A549 (cell line): ENCODE measurements at regions not wholly inside any gene's neighbourhood (a gene's known extent, or its start where the extent isn't known, plus 50 kb on each side); places are given as distances from the start of the nearest gene placed in this dataset.

ENCODE experiments used
- ATAC-seq, 2 experiments: fragments of 200-7000 bp in 1 of 2; fragments of >200 bp in 1 of 2; cut with Nextera tagmentation in 1 of 2; cut with Tn5 transposase in 1 of 2; 3 replicates each; pipeline versions ENCODE4 v1.8.0 to v1.9.1; 2018 to 2020; ENCODE audit warnings: mild to moderate bottlenecking in 1 of 2, moderate library complexity in 1 of 2
- CTCF ChIA-PET: fragments of 300-600 bp; sonication (Branson Sonifier 250); formaldehyde crosslinking; extraction: SDS; loops from one replicate; lab custom pipeline; 2021; ENCODE audit warnings: antibody characterized with exemption, inconsistent platforms; lab: Yijun Ruan, JAX
- POLR2A ChIA-PET: fragments of 350-600 bp; formaldehyde crosslinking; extraction: SDS; loops from one replicate; lab custom pipeline; 2021; ENCODE audit warnings: antibody characterized with exemption, inconsistent platforms; lab: Yijun Ruan, JAX
- DNase-seq, 2 experiments: peaks; one replicate each; pipeline versions ENCODE4 v3.0.0 to v3.0.0-alpha.2; 2011 to 2016; ENCODE audit warnings: low read depth in 1 of 2, low spot score in 1 of 2
- FAIRE-seq: peaks from 2 replicates; lab custom pipeline; 2011; peaks lifted over from hg19 to GRCh38; lab: Jason Lieb, UNC
- H3K27ac ChIP-seq, 2 experiments: fragments of >200 bp; sonication (Bioruptor Twin); formaldehyde crosslinking; 3 replicates each; pipeline ENCODE4 v1.5.1; 2016 to 2017
- H3K4me1 ChIP-seq: fragments of >200 bp; sonication (Bioruptor Twin); formaldehyde crosslinking; 3 replicates; pipeline ENCODE4 v1.6.1; 2016
- H3K4me2 ChIP-seq: fragments of >200 bp; sonication (Bioruptor Twin); formaldehyde crosslinking; 3 replicates; pipeline ENCODE4 v1.6.1; 2016
- H3K4me3 ChIP-seq: fragments of >200 bp; sonication (Bioruptor Twin); formaldehyde crosslinking; 3 replicates; pipeline ENCODE4 v1.5.1; 2016
- H3K9me3 ChIP-seq: fragments of >200 bp; sonication (Bioruptor Twin); formaldehyde crosslinking; 3 replicates; pipeline ENCODE4 v1.6.1; 2016
- CBX8 ChIP-seq: fragments of 200-600 bp; sonication (generic); IDR thresholded peaks from 2 replicates; pipeline ENCODE4 v1.6.1; 2016
- CEBPB ChIP-seq, 2 experiments: fragments of >200 bp in 1 of 2; sonication (Bioruptor Twin) in 1 of 2; formaldehyde crosslinking in 1 of 2; IDR thresholded peaks; 2 replicates each; pipeline ENCODE4 v1.6.1; 2012 to 2016
- CHD4 ChIP-seq: fragments of 200-600 bp; sonication (generic); IDR thresholded peaks from 2 replicates; pipeline ENCODE4 v1.6.1; 2016; ENCODE audit warnings: antibody characterized with exemption, mild to moderate bottlenecking, borderline replicate concordance
- CTCF ChIP-seq: fragments of >200 bp; sonication (Bioruptor Twin); formaldehyde crosslinking; IDR thresholded peaks from 3 replicates; pipeline ENCODE4 v1.5.1; 2016
- EHF ChIP-seq: fragments of 250-450 bp; sonication (Bioruptor Pico); IDR thresholded peaks from 2 replicates; pipeline ENCODE4 v1.5.0; 2020; ENCODE audit warnings: mild to moderate bottlenecking
- EHMT2 ChIP-seq: fragments of 200-600 bp; sonication (generic); IDR thresholded peaks from 2 replicates; pipeline ENCODE4 v1.6.1; 2016; ENCODE audit warnings: antibody characterized with exemption, low read depth, mild to moderate bottlenecking, moderate library complexity
- ESRRA ChIP-seq: fragments of 150-350 bp; IDR thresholded peaks from 2 replicates; pipeline ENCODE4 v1.6.1; 2014; ENCODE audit warnings: mild to moderate bottlenecking, low read length, borderline replicate concordance
- FOSL2 ChIP-seq, 2 experiments: fragments of 450-650 bp in 1 of 2; fragments of >200 bp in 1 of 2; sonication (Bioruptor Twin) in 1 of 2; formaldehyde crosslinking; IDR thresholded peaks; 2 replicates each; pipeline versions ENCODE4 v1.5.0 to v1.6.1; 2016 to 2020; ENCODE audit warnings: mild to moderate bottlenecking in 1 of 2, moderate library complexity in 1 of 2
- GATA3 ChIP-seq: IDR thresholded peaks from 2 replicates; pipeline ENCODE4 v1.6.1; 2012; ENCODE audit warnings: borderline replicate concordance
- HDAC2 ChIP-seq: fragments of 200-600 bp; sonication (generic); IDR thresholded peaks from 2 replicates; pipeline ENCODE4 v1.6.1; 2016
- HES2 ChIP-seq: fragments of >200 bp; sonication (Bioruptor Twin); formaldehyde crosslinking; IDR thresholded peaks from 2 replicates; pipeline ENCODE4 v1.6.1; 2016
- HOXA7 ChIP-seq: fragments of 250-450 bp; sonication (Bioruptor Pico); IDR thresholded peaks from 2 replicates; pipeline ENCODE4 v1.5.0; 2020; ENCODE audit warnings: mild to moderate bottlenecking, moderate library complexity
- HOXB5 ChIP-seq: fragments of 250-450 bp; sonication (Bioruptor Pico); IDR thresholded peaks from 2 replicates; pipeline ENCODE4 v1.5.0; 2020; ENCODE audit warnings: mild to moderate bottlenecking, moderate library complexity
- JUN ChIP-seq, 2 experiments: fragments of >200 bp; sonication (Bioruptor Twin); formaldehyde crosslinking; IDR thresholded peaks; 2 replicates in 1 of 2; 3 replicates in 1 of 2; pipeline ENCODE4 v1.6.1; 2016 to 2017
- JUNB ChIP-seq: fragments of >200 bp; sonication (Bioruptor Twin); formaldehyde crosslinking; IDR thresholded peaks from 2 replicates; pipeline ENCODE4 v1.6.1; 2016
- KDM1A ChIP-seq: fragments of 200-600 bp; sonication (generic); IDR thresholded peaks from 2 replicates; pipeline ENCODE4 v1.6.1; 2016; ENCODE audit warnings: low read depth, mild to moderate bottlenecking
- MAFK ChIP-seq: fragments of 450-650 bp; IDR thresholded peaks from 2 replicates; pipeline ENCODE4 v1.6.1; 2014; ENCODE audit not compliant: partially characterized antibody
- NFE2L2 ChIP-seq: fragments of 150-350 bp; conservative IDR thresholded peaks from 2 replicates; pipeline ENCODE4 v1.6.1; 2014; ENCODE audit warnings: low read length
- NPAS2 ChIP-seq: fragments of 250-450 bp; sonication (Bioruptor Pico); IDR thresholded peaks from 2 replicates; pipeline ENCODE4 v1.8.0; 2022; ENCODE audit warnings: mild to moderate bottlenecking, moderate library complexity, borderline replicate concordance
- POLR2A ChIP-seq: IDR thresholded peaks from 2 replicates; pipeline ENCODE4 v1.6.1; 2012; ENCODE audit warnings: mild to moderate bottlenecking, low read length
- RAD21 ChIP-seq, 2 experiments: fragments of >200 bp in 1 of 2; sonication (Bioruptor Twin) in 1 of 2; formaldehyde crosslinking in 1 of 2; IDR thresholded peaks in 1 of 2; conservative IDR thresholded peaks in 1 of 2; 2 replicates in 1 of 2; 3 replicates in 1 of 2; pipeline ENCODE4 v1.6.1; 2012 to 2018; ENCODE audit warnings: inconsistent platforms in 1 of 2
- RCOR1 ChIP-seq: fragments of 150-350 bp; IDR thresholded peaks from 2 replicates; pipeline ENCODE4 v1.6.1; 2014; ENCODE audit warnings: antibody characterized with exemption, low read length, low read depth
- REST ChIP-seq: fragments of 200-600 bp; sonication (generic); IDR thresholded peaks from 2 replicates; pipeline ENCODE4 v1.6.1; 2016; ENCODE audit warnings: antibody characterized with exemption, mild to moderate bottlenecking, moderate library complexity
- RFX5 ChIP-seq: fragments of 450-650 bp; IDR thresholded peaks from 2 replicates; pipeline ENCODE4 v1.7.1; 2014; ENCODE audit warnings: antibody characterized with exemption, mild to moderate bottlenecking, moderate library complexity
- RNF2 ChIP-seq: fragments of 200-600 bp; sonication (generic); IDR thresholded peaks from 2 replicates; pipeline ENCODE4 v1.6.1; 2016; ENCODE audit warnings: low read depth, mild to moderate bottlenecking, antibody characterized with exemption, moderate library complexity, borderline replicate concordance
- SMC3 ChIP-seq: fragments of >200 bp; sonication (Bioruptor Twin); formaldehyde crosslinking; IDR thresholded peaks from 3 replicates; pipeline ENCODE4 v1.6.1; 2018; ENCODE audit warnings: inconsistent platforms
- SREBF2 ChIP-seq: fragments of 450-650 bp; IDR thresholded peaks from 2 replicates; pipeline ENCODE4 v1.6.1; 2014; ENCODE audit warnings: mild to moderate bottlenecking, moderate library complexity
- ZC3H11A ChIP-seq: fragments of 450-650 bp; IDR thresholded peaks from 2 replicates; pipeline ENCODE4 v1.6.1; 2014; ENCODE audit warnings: antibody characterized with exemption, mild to moderate bottlenecking
- WGBS: methylation state at CpG from one replicate; pipeline ENCODE4 v1.1.6; 2017; ENCODE audit errors: missing lambda C conversion rate; 5-methylcytosine and 5-hydroxymethylcytosine counted together
- TF ChIP-seq, protein P1 (sequence below): IDR thresholded peaks from 2 replicates; pipeline ENCODE4 v1.6.1; 2012

GRCh38 chr16:51526621-51527020 is 375.6 kb upstream of the SALL1 start:
- H3K27ac ChIP-seq, result no peak overlapping the region
- H3K4me2 ChIP-seq, result no peak overlapping the region
- no peak overlapping the region for H3K4me3 ChIP-seq
- ChIA-PET POLR2A (no interaction called here), CTCF (no interaction called here)
- no peak for DNase-seq
- 70% methylated on average over 9 of the region's 9 CpGs for WGBS
- ATAC-seq, result no peak
- FAIRE-seq, result no peak
- H3K4me1 ChIP-seq, result peaks cover 22% of the 10 kb centered on the region
- no peak for TF ChIP-seq NFE2L2
- TF ChIP-seq RCOR1, result no peak
- no peak for TF ChIP-seq HDAC2
- TF ChIP-seq CBX8, result no peak
- no peak for TF ChIP-seq KDM1A
- no peak for TF ChIP-seq EHF (CRISPR knock-in tag)
- no peak for TF ChIP-seq HOXA7 (CRISPR knock-in tag)
- TF ChIP-seq MAFK, result no peak
- H3K9me3 ChIP-seq, result peaks cover 3% of the 10 kb centered on the region; the same call in 1 of the 3 replicates

DNA sequence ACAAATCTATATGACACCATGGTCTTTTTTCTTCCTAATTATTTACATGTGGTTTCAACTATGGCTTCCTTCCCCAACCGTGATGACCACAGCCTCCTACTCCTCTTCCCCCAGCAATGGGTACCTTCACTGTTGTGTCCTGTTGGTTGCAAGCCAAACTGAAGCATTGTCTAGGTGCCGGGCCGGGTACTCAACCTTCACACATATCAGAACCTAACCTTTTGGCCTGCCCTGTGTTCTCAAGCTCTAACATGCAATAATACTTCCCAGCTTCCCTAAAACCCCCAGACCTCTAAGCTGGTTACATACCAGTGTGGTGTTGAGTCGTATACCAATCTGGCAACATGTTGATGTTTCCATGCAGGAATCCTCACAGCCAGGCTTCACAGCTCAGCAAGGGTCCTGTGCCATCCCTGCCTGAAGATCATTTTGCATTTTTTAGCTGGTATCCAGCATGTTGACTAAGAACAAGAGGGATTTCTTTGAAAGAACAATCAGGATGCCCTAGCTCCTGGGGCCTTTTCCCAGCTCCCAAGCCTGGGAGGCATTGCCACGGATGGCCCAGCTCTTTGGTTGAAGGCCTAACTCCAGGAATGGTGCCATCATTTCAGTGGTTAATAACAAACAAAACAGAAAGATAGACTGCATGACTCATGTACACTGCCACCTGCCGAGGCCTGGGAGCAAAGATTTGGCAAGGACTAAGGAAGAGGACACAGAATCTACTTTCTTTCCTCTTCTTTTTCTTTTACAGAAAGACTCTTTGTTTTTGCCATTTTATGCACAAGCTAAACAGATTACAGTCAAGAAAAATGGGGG is 373.7 kb upstream of the SALL1 start:
- ChIA-PET CTCF (interaction anchor here (0.7 to 3.4 kb wide), 10 partner anchors 10 to 457 kb away, joined by 3 to 13 read pairs (median 4); no protein-coding TSS in a partner anchor), POLR2A (interaction anchor here (0.9 kb wide), 1 partner anchor 14 kb away, joined by 3 read pairs; no protein-coding TSS in a partner anchor)
- Histone ChIP-seq H3K4me3 (no peak overlapping the region), H3K9me3 (peaks cover 3% of the 10 kb centered on the region; the same call in 1 of the 3 replicates), H3K4me1 (peaks cover 22% of the 10 kb centered on the region), H3K4me2 (peak overlapping the region; percentile 42; the same call in 2 of the 3 replicates), H3K27ac (peak overlapping the region; percentile 63 to 79)
- FAIRE-seq, result peak; percentile 51
- TF ChIP-seq JUNB (no peak), ZC3H11A (no peak), JUN (IDR thresholded peaks at IDR 0.05) (no peak), HOXB5 (CRISPR knock-in tag) (no peak), EHMT2 (no peak), GATA3 (0 out of 2 replicates have a peak, but pooled peaks have one; percentile 8), HES2 (no peak), CEBPB (IDR thresholded peaks at IDR 0.05) (no peak), HDAC2 (no peak), RCOR1 (no peak), RAD21 (conservative IDR thresholded peaks at IDR 0.05 in 1 of 2, IDR thresholded peaks at IDR 0.05 in 1 of 2) (peak; percentile 30 to 34; a peak in 1 of 5 replicates), CTCF (peak; percentile 26; the same call in 1 of the 3 replicates), REST (no peak), POLR2A (no peak), SMC3 (peak; percentile 51), RNF2 (no peak), ESRRA (no peak), CHD4 (no peak), NPAS2 (CRISPR knock-in tag) (no peak), RFX5 (no peak), FOSL2 (IDR thresholded peaks at IDR 0.05) (no peak), FOSL2 (CRISPR knock-in tag; IDR thresholded peaks at IDR 0.05) (peak; percentile 45; the same call in 1 of the 2 replicates), SREBF2 (no peak)
- TF ChIP-seq, protein P1, sequence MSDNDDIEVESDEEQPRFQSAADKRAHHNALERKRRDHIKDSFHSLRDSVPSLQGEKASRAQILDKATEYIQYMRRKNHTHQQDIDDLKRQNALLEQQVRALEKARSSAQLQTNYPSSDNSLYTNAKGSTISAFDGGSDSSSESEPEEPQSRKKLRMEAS, result no peak
- ATAC-seq, result peak; percentile 66 to 71; a peak in 4 of 6 replicates
- 19% methylated on average over 6 of the region's 6 CpGs for WGBS
- peak; percentile 26 to 59 for DNase-seq
